ENCODE measurements at regions not wholly inside any gene's neighbourhood (a gene's known extent, or its start where the extent isn't known, plus 50 kb on each side); places are given as distances from the start of the nearest gene placed in this dataset.

GRCh38 chr14:58784931-58785330 lies 147.2 kb downstream of the DACT1 start:
- no peak for DNase-seq

GRCh38 chr14:58785701-58786100 lies 147.9 kb downstream of the DACT1 start:
- no peak for DNase-seq

GRCh38 chr14:58787592-58787991 lies 149.8 kb downstream of the DACT1 start:
- no peak for DNase-seq

- DNase-seq: no peak
Measured at GRCh38 chr14:58788655-58789503, 151.1 kb downstream of the DACT1 start.

GRCh38 chr14:58789736-58790135 lies 152.0 kb downstream of the DACT1 start:
- no peak for DNase-seq

- no peak for DNase-seq
Measured at GRCh38 chr14:58792416-58792815, 154.7 kb downstream of the DACT1 start.

- DNase-seq: no peak
Measured at GRCh38 chr14:58793131-58793740, 155.5 kb downstream of the DACT1 start.

GRCh38 chr14:58794993-58795762 lies 157.4 kb downstream of the DACT1 start:
- no peak for DNase-seq

GRCh38 chr14:58796242-58797009 lies 158.7 kb downstream of the DACT1 start:
- DNase-seq: no peak

- no peak for DNase-seq
Measured at GRCh38 chr14:58797010-58797429, 159.3 kb downstream of the DACT1 start.

GRCh38 chr14:58798173-58798572 lies 160.4 kb downstream of the DACT1 start:
- DNase-seq: no peak

GRCh38 chr14:58801086-58801485 lies 163.3 kb downstream of the DACT1 start:
- no peak for DNase-seq

- no peak for DNase-seq
Measured at GRCh38 chr14:58805057-58805456, 167.3 kb downstream of the DACT1 start.

- DNase-seq: no peak
Measured at GRCh38 chr14:58805605-58806409, 168.0 kb downstream of the DACT1 start.

- DNase-seq: no peak
Measured at GRCh38 chr14:58807191-58807590, 169.4 kb downstream of the DACT1 start.

GRCh38 chr14:58808828-58809227 lies 171.1 kb downstream of the DACT1 start:
- DNase-seq: no peak

GRCh38 chr14:58809520-58809919 lies 171.8 kb downstream of the DACT1 start:
- no peak for DNase-seq

- peak in 1 of 5 experiments; percentile 60 for DNase-seq
Measured at GRCh38 chr14:58812050-58812910, 174.5 kb downstream of the DACT1 start.

GRCh38 chr14:58813745-58814144 lies 176.0 kb downstream of the DACT1 start:
- no peak for DNase-seq

- no peak for DNase-seq
Measured at GRCh38 chr14:58814466-58814865, 176.7 kb downstream of the DACT1 start.

Measured in T-helper 2 cell (primary cell).